ENCODE measurements at regions not wholly inside any gene's neighbourhood (a gene's known extent, or its start where the extent isn't known, plus 50 kb on each side); places are given as distances from the start of the nearest gene placed in this dataset.

- TF ChIP-seq LEF1 (IDR thresholded peaks at IDR 0.05; ENCODE audit: borderline replicate concordance): no peak
- no peak for TF ChIP-seq NFRKB (IDR thresholded peaks at IDR 0.05)
- TF ChIP-seq FOXA1 (IDR thresholded peaks at IDR 0.05): no peak
- no peak for TF ChIP-seq FOXK2 (IDR thresholded peaks at IDR 0.05)
- no peak for TF ChIP-seq SP1 (IDR thresholded peaks at IDR 0.05)
- no peak for TF ChIP-seq ZNF384 (IDR thresholded peaks at IDR 0.05)
- no peak for TF ChIP-seq CTBP1 (IDR thresholded peaks at IDR 0.05; ENCODE audit: borderline replicate concordance)
- TF ChIP-seq HDGF (IDR thresholded peaks at IDR 0.05; ENCODE audit: borderline replicate concordance): no peak
- no peak for DNase-seq (ENCODE audit: extremely low spot score)
- POLR2A ChIA-PET: no interaction called here
- CTCF ChIA-PET: no interaction called here
These were observed 716.4 kb upstream of the NOVA1 start for GRCh38 chr14:27314231-27314630.

GRCh38 chr14:27315477-27315876, 717.6 kb upstream of the NOVA1 start:
- ChIA-PET POLR2A (no interaction called here), CTCF (no interaction called here)
- TF ChIP-seq ARNT (IDR thresholded peaks at IDR 0.05) (no peak), SP1 (IDR thresholded peaks at IDR 0.05) (no peak), TARDBP (IDR thresholded peaks at IDR 0.05) (no peak), CTBP1 (IDR thresholded peaks at IDR 0.05; ENCODE audit: borderline replicate concordance) (no peak), FOXK2 (IDR thresholded peaks at IDR 0.05) (no peak), SUZ12 (IDR thresholded peaks at IDR 0.05) (no peak), FOXA1 (IDR thresholded peaks at IDR 0.05) (no peak), L3MBTL2 (conservative IDR thresholded peaks at IDR 0.05) (no peak), LEF1 (IDR thresholded peaks at IDR 0.05; ENCODE audit: borderline replicate concordance) (no peak), ELF4 (IDR thresholded peaks at IDR 0.05) (no peak), ZNF384 (IDR thresholded peaks at IDR 0.05) (no peak), NFRKB (IDR thresholded peaks at IDR 0.05) (no peak), BHLHE40 (IDR thresholded peaks at IDR 0.05; ENCODE audit: borderline replicate concordance) (no peak), HDGF (IDR thresholded peaks at IDR 0.05; ENCODE audit: borderline replicate concordance) (no peak)
- TF ChIP-seq, protein P1, sequence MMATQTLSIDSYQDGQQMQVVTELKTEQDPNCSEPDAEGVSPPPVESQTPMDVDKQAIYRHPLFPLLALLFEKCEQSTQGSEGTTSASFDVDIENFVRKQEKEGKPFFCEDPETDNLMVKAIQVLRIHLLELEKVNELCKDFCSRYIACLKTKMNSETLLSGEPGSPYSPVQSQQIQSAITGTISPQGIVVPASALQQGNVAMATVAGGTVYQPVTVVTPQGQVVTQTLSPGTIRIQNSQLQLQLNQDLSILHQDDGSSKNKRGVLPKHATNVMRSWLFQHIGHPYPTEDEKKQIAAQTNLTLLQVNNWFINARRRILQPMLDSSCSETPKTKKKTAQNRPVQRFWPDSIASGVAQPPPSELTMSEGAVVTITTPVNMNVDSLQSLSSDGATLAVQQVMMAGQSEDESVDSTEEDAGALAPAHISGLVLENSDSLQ (IDR thresholded peaks at IDR 0.05): no peak
- DNase-seq (ENCODE audit: extremely low spot score): no peak

- no peak for DNase-seq (ENCODE audit: extremely low spot score)
- CTCF ChIA-PET: no interaction called here
- POLR2A ChIA-PET: no interaction called here
- TF ChIP-seq LEF1 (IDR thresholded peaks at IDR 0.05; ENCODE audit: borderline replicate concordance) (no peak), ZNF384 (IDR thresholded peaks at IDR 0.05) (no peak), HDGF (IDR thresholded peaks at IDR 0.05; ENCODE audit: borderline replicate concordance) (no peak), SUZ12 (IDR thresholded peaks at IDR 0.05) (no peak), SP1 (IDR thresholded peaks at IDR 0.05) (no peak), ELF4 (IDR thresholded peaks at IDR 0.05) (no peak), FOXM1 (IDR thresholded peaks at IDR 0.05; ENCODE audit: borderline replicate concordance) (no peak), CTBP1 (IDR thresholded peaks at IDR 0.05; ENCODE audit: borderline replicate concordance) (no peak), FOXK2 (IDR thresholded peaks at IDR 0.05) (no peak), BHLHE40 (IDR thresholded peaks at IDR 0.05; ENCODE audit: borderline replicate concordance) (no peak), FOXA1 (IDR thresholded peaks at IDR 0.05) (no peak), NFRKB (IDR thresholded peaks at IDR 0.05) (no peak), ARNT (IDR thresholded peaks at IDR 0.05) (no peak), TARDBP (IDR thresholded peaks at IDR 0.05) (no peak), L3MBTL2 (conservative IDR thresholded peaks at IDR 0.05) (no peak)
- TF ChIP-seq, protein P1 (IDR thresholded peaks at IDR 0.05): no peak
These were observed 718.1 kb upstream of the NOVA1 start for GRCh38 chr14:27315947-27316346.

DNA sequence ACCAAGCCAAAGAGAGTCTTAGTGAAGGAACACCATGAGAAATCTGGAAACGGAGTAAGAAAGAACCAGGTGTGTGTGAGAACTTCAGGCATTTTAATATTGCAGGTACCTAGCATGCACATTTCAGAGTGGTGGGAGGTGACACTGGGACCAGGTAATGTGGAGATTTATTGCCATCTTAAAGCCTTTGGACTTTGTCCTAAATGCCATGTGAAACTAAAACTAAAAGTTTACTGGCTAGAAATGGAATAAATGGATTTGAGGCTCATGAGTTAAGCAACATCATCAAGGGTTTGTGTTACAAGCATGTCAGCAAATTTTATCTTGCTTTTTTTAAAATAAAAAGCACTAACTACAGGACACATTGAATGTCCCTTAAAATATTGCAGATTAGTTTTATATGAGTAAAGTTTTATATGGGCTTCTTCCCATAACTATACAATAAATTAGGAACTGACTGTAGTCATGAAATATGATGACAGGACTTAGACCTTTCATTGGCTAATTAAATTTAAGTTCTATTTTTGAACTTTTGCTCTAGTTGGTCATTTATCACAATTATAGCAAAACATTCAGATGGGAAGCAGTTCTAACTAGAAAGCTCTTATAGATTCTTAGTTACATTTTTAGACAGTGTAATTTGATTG, 721.1 kb upstream of the NOVA1 start:
- TF ChIP-seq, protein P1 (IDR thresholded peaks at IDR 0.05): no peak
- TF ChIP-seq SUZ12 (IDR thresholded peaks at IDR 0.05) (no peak), LEF1 (IDR thresholded peaks at IDR 0.05; ENCODE audit: borderline replicate concordance) (no peak), SP1 (IDR thresholded peaks at IDR 0.05) (no peak), FOXM1 (IDR thresholded peaks at IDR 0.05; ENCODE audit: borderline replicate concordance) (no peak), ARNT (IDR thresholded peaks at IDR 0.05) (no peak)
- no peak for DNase-seq (ENCODE audit: extremely low spot score)
- POLR2A ChIA-PET: no interaction called here
- CTCF ChIA-PET: no interaction called here

DNA sequence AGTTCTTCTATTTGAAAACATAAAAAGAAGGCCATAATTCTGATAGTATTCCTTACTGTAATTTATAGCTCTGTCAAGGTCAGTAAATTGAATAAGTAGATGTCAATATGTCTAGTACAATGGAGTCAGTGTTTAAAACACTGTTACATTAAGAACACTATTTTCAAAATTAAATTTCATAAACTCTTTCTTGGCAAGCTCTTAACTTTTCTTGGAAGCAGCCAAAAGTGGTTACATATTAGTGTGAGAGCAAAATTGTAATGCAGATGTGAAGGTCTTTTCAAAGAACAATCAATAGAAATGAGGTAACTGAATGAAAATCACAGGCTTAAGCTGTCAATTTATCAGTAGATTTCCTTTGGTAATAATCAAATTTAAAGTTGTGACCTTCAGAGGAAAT, 722.4 kb upstream of the NOVA1 start:
- DNase-seq (ENCODE audit: extremely low spot score): no peak
- TF ChIP-seq FOXA1 (IDR thresholded peaks at IDR 0.05) (no peak), ZNF384 (IDR thresholded peaks at IDR 0.05) (no peak), L3MBTL2 (conservative IDR thresholded peaks at IDR 0.05) (no peak), FOXM1 (IDR thresholded peaks at IDR 0.05; ENCODE audit: borderline replicate concordance) (no peak), TARDBP (IDR thresholded peaks at IDR 0.05) (no peak), SUZ12 (IDR thresholded peaks at IDR 0.05) (no peak), CTBP1 (IDR thresholded peaks at IDR 0.05; ENCODE audit: borderline replicate concordance) (no peak), FOXK2 (IDR thresholded peaks at IDR 0.05) (no peak), HDGF (IDR thresholded peaks at IDR 0.05; ENCODE audit: borderline replicate concordance) (no peak), NFRKB (IDR thresholded peaks at IDR 0.05) (no peak), ARNT (IDR thresholded peaks at IDR 0.05) (no peak)
- TF ChIP-seq, protein P1 (IDR thresholded peaks at IDR 0.05): no peak
- ChIA-PET POLR2A (no interaction called here), CTCF (no interaction called here)

DNA sequence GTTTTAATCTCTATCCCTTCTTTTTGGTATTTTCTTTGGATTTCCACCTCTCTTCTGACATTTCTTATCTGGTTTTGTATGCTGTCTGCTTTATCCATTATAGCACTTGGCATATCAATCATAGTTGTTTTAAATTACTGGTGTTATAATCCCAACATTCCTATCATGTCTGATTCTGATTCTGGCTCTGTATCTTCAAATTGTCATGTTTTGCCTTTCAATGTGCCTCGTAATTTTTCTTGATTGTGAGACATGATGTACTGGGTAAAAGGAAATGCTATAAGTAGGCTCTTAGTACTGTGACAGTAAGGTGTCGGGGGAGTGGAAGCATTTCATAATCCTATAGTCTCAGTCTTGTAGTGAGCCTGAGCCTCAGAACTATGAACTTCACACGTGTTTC, 729.3 kb upstream of the NOVA1 start:
- no peak for DNase-seq (ENCODE audit: extremely low spot score)
- ChIA-PET CTCF (no interaction called here), POLR2A (no interaction called here)
- TF ChIP-seq ZNF384 (IDR thresholded peaks at IDR 0.05): no peak
- no peak for TF ChIP-seq L3MBTL2 (conservative IDR thresholded peaks at IDR 0.05)
- TF ChIP-seq BHLHE40 (IDR thresholded peaks at IDR 0.05; ENCODE audit: borderline replicate concordance): no peak
- TF ChIP-seq LEF1 (IDR thresholded peaks at IDR 0.05; ENCODE audit: borderline replicate concordance): no peak
- TF ChIP-seq SP1 (IDR thresholded peaks at IDR 0.05): no peak
- TF ChIP-seq, protein P1 (IDR thresholded peaks at IDR 0.05): no peak
- TF ChIP-seq NFRKB (IDR thresholded peaks at IDR 0.05): no peak
- TF ChIP-seq SUZ12 (IDR thresholded peaks at IDR 0.05): no peak
- TF ChIP-seq CTBP1 (IDR thresholded peaks at IDR 0.05; ENCODE audit: borderline replicate concordance): no peak
- no peak for TF ChIP-seq FOXM1 (IDR thresholded peaks at IDR 0.05; ENCODE audit: borderline replicate concordance)
- no peak for TF ChIP-seq ARNT (IDR thresholded peaks at IDR 0.05)
- TF ChIP-seq FOXA1 (IDR thresholded peaks at IDR 0.05): no peak
- no peak for TF ChIP-seq HDGF (IDR thresholded peaks at IDR 0.05; ENCODE audit: borderline replicate concordance)
- no peak for TF ChIP-seq TARDBP (IDR thresholded peaks at IDR 0.05)
- TF ChIP-seq FOXK2 (IDR thresholded peaks at IDR 0.05): no peak
- no peak for TF ChIP-seq ELF4 (IDR thresholded peaks at IDR 0.05)

Measured in HEK293T (cell line).